Gastrocnemius medialis (tissue), 4 donors: ENCODE measurements at regions not wholly inside any gene's neighbourhood (a gene's known extent, or its start where the extent isn't known, plus 50 kb on each side); places are given as distances from the start of the nearest gene placed in this dataset.

Experiments
- ATAC-seq, 2 donors: fragments of 150-250 bp; one replicate each; pipeline ENCODE4 v1.9.1; 2016
- DNase-seq, 2 donors: peaks; one replicate each; pipeline ENCODE4 v3.0.0-alpha.2; 2019
- H3K27ac ChIP-seq, 4 donors: fragments of 200-600 bp; sonication (generic); 1 replicate in 1 of 4; 2 replicates in 3 of 4; pipeline ENCODE4 v1.5.1; 2016 to 2018; ENCODE audit warnings: mild to moderate bottlenecking in 2 of 4, moderate library complexity in 1 of 4
- H3K27me3 ChIP-seq, 3 donors: fragments of 200-600 bp; sonication (generic) in 2 of 3; 1 replicate in 1 of 3; 2 replicates in 2 of 3; pipeline versions ENCODE4 v1.5.1 to v1.6.0; 2016 to 2019; ENCODE audit warnings: mild to moderate bottlenecking in 1 of 3, moderate library complexity in 1 of 3
- H3K36me3 ChIP-seq, 2 donors: fragments of 200-600 bp; sonication (generic) in 1 of 2; one replicate each; pipeline ENCODE4 v1.5.1; 2017 to 2018
- H3K4me1 ChIP-seq, 2 donors: fragments of 200-600 bp; sonication (generic) in 1 of 2; one replicate each; pipeline ENCODE4 v1.5.1; 2016 to 2017; ENCODE audit warnings: mild to moderate bottlenecking in 2 of 2
- H3K4me3 ChIP-seq, 4 donors: fragments of 200-600 bp; sonication (generic) in 3 of 4; 1 replicate in 1 of 4; 2 replicates in 3 of 4; pipeline ENCODE4 v1.5.1; 2016 to 2019; ENCODE audit warnings: mild to moderate bottlenecking in 2 of 4
- H3K9me3 ChIP-seq, 3 donors: fragments of 200-600 bp; sonication (generic) in 2 of 3; 1 replicate in 1 of 3; 2 replicates in 2 of 3; pipeline ENCODE4 v1.5.1; 2016 to 2019
- POLR2A ChIP-seq, 2 donors: fragments of 450-650 bp; IDR thresholded peaks; one replicate each; pipeline ENCODE4 v1.6.1; 2017; ENCODE audit warnings: antibody characterized with exemption in 2 of 2, mild to moderate bottlenecking in 2 of 2, moderate library complexity in 2 of 2
- in situ Hi-C, 4 donors: fragments of 200-750 bp; cut with MboI; loops; one replicate each; pipeline versions ENCODE4 v1.15.0 to v1.8.0; 2017; ENCODE audit warnings: low sequenced_read_pairs in 4 of 4
- intact Hi-C: fragments of 100-400 bp; cut with DNase I; formaldehyde crosslinking; loops from one replicate; pipeline ENCODE4 v1.15.1; 2023; ENCODE audit warnings: low total_unique reads
- TF ChIP-seq, protein P1 (sequence below), 5 experiments: fragments of 450-650 bp in 3 of 5; fragments of 200-600 bp in 2 of 5; sonication (generic) in 2 of 5; IDR thresholded peaks in 4 of 5; conservative IDR thresholded peaks in 1 of 5; 1 replicate in 4 of 5; 2 replicates in 1 of 5; pipeline ENCODE4 v1.5.1; 2016 to 2019; ENCODE audit warnings: antibody characterized with exemption in 5 of 5, mild to moderate bottlenecking in 3 of 5, moderate library complexity in 3 of 5

DNA sequence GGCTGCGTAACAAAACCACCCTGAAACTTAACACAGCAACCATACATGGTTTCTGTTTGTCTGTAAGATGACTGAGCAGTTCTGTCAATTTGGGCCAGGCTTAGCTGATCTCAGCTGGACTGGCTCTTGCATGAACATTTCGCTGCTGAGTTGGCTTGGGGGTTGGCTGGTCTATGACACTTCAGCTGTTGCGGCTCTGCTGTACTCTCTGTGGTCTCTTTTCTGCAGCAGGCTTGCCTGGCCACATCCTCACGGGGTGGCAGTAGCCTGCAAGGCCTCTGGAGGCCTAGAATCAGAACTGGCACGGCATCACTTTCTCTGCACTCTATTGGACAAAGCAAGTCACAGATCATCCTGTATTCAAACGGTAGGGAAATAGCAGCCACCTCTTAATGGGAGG is 216.2 kb downstream of the BCL11B start:
- ATAC-seq, result no peak

DNA sequence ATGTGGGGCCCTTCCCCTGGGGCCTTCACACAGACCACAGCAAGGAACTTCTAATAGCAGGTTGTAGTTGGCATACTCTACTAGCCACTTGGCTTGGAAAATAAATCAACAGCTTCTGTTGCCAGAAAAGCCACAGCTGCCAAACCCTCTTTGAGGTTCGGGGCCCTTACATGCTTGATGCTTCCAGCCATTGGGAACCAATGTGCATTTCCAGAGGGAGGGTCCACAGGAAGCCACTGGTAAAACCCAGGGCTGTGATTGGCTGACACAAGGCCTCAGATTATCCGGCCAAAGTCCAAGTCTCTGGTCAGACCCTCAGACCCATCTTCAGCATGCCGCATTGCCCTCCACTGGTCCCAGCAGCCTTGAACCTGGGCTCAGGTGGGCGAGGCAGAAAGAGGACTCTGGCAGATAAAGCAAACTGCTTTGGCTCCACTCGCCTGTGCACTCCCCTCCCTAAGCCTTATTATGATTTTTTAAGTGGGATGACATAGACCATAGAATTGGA is 214.4 kb downstream of the BCL11B start:
- Histone ChIP-seq H3K9me3 (peaks cover 0 to 10% (median 0%) of the 10 kb centered on the region in 3 donors), H3K4me3 (no peak overlapping the region), H3K27ac (no peak overlapping the region), H3K4me1 (no peaks in the 10 kb centered on the region), H3K36me3 (no peaks in the 10 kb centered on the region), H3K27me3 (no peaks in the 10 kb centered on the region)
- in situ Hi-C loops, result no loop called here
- intact Hi-C loops, result no loop called here
- TF ChIP-seq, protein P1, sequence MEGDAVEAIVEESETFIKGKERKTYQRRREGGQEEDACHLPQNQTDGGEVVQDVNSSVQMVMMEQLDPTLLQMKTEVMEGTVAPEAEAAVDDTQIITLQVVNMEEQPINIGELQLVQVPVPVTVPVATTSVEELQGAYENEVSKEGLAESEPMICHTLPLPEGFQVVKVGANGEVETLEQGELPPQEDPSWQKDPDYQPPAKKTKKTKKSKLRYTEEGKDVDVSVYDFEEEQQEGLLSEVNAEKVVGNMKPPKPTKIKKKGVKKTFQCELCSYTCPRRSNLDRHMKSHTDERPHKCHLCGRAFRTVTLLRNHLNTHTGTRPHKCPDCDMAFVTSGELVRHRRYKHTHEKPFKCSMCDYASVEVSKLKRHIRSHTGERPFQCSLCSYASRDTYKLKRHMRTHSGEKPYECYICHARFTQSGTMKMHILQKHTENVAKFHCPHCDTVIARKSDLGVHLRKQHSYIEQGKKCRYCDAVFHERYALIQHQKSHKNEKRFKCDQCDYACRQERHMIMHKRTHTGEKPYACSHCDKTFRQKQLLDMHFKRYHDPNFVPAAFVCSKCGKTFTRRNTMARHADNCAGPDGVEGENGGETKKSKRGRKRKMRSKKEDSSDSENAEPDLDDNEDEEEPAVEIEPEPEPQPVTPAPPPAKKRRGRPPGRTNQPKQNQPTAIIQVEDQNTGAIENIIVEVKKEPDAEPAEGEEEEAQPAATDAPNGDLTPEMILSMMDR (IDR thresholded peaks at IDR 0.05 in 4 of 5, conservative IDR thresholded peaks at IDR 0.05 in 1 of 5), result no peak
- TF ChIP-seq POLR2A (IDR thresholded peaks at IDR 0.05), result no peak
- DNase-seq, result no peak
- no peak for ATAC-seq

More for the DNA sequence above, 216.2 kb downstream of the BCL11B start:
- Histone ChIP-seq H3K27ac (no peak overlapping the region), H3K9me3 (peaks cover 0 to 14% (median 0%) of the 10 kb centered on the region in 3 donors), H3K4me3 (no peak overlapping the region), H3K36me3 (no peaks in the 10 kb centered on the region), H3K4me1 (no peaks in the 10 kb centered on the region), H3K27me3 (no peaks in the 10 kb centered on the region)
- DNase-seq, result no peak
- intact Hi-C loops, result no loop called here
- TF ChIP-seq, protein P1 (IDR thresholded peaks at IDR 0.05 in 4 of 5, conservative IDR thresholded peaks at IDR 0.05 in 1 of 5), result no peak
- no peak for TF ChIP-seq POLR2A (IDR thresholded peaks at IDR 0.05)
- in situ Hi-C loops, result no loop called here

DNA sequence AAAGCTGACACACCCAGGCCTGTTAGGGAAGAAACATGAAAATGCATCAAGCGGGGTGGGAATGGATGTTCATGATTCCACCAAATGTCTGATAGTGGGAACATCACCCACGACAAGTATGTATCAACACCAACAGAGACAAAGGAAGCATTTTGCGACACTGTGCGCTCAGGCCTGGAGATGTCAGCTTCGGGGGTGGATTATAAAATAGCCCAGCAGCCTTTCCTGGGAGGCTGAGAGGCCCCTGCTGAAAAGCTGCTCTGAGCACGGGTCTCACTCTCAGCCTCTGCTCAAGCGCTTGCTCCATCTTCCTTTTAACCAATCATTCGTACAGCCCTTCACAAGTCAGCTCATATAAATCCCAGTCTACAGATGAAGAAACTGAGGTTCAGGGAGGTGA is 213.5 kb downstream of the BCL11B start:
- Histone ChIP-seq H3K4me3 (no peak overlapping the region), H3K27me3 (no peaks in the 10 kb centered on the region), H3K9me3 (peaks cover 0 to 1% (median 0%) of the 10 kb centered on the region in 3 donors), H3K36me3 (no peaks in the 10 kb centered on the region), H3K4me1 (no peaks in the 10 kb centered on the region), H3K27ac (no peak overlapping the region)
- DNase-seq (no peak), ATAC-seq (no peak)
- in situ Hi-C loops (no loop called here), intact Hi-C loops (no loop called here)
- no peak for TF ChIP-seq POLR2A (IDR thresholded peaks at IDR 0.05)
- TF ChIP-seq, protein P1 (IDR thresholded peaks at IDR 0.05 in 4 of 5, conservative IDR thresholded peaks at IDR 0.05 in 1 of 5), result no peak

DNA sequence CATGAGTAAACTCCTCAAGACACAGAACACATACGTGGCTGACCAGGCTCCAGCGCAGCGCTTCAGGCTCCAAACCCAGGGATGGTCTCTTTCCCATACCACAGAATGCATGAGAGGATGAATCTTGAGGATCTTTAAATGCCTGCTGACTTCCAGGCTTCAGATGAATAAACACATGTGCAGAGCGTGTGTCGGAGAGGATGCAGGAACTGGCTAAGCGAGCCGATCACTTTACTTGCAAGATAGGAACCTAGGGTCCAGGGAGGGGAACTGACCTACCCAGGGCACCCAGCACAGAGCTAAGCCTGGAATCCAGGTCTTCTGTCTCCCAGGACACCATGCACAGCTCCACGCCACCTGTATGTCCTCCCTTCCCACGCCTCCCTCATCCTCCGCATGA is 209.8 kb downstream of the BCL11B start:
- Histone ChIP-seq H3K36me3 (no peaks in the 10 kb centered on the region), H3K4me3 (no peak overlapping the region), H3K27me3 (no peaks in the 10 kb centered on the region), H3K9me3 (no peaks in the 10 kb centered on the region), H3K27ac (no peak overlapping the region), H3K4me1 (no peaks in the 10 kb centered on the region)
- TF ChIP-seq, protein P1 (IDR thresholded peaks at IDR 0.05 in 4 of 5, conservative IDR thresholded peaks at IDR 0.05 in 1 of 5), result no peak
- TF ChIP-seq POLR2A (IDR thresholded peaks at IDR 0.05), result no peak
- ATAC-seq, result no peak
- in situ Hi-C loops (no loop called here), intact Hi-C loops (no loop called here)
- DNase-seq, result no peak
